T-cell (primary cell): ENCODE measurements at regions not wholly inside any gene's neighbourhood (a gene's known extent, or its start where the extent isn't known, plus 50 kb on each side); places are given as distances from the start of the nearest gene placed in this dataset.
"Not testable (repeated sequence)": the region's sequence is repeated elsewhere in the genome, so short reads cannot be mapped to it uniquely, and the experiment has no call there.

ENCODE experiments used
- ATAC-seq, 4 experiments: fragments of 200-7000 bp in 3 of 4; fragments of 150-1000 bp in 1 of 4; cut with Tn5 transposase; replicated peaks in 1 of 4; 1 replicate in 3 of 4; 2 replicates in 1 of 4; pipeline ENCODE4 v1.10.0; 2021; ENCODE audit warnings: moderate library complexity in 3 of 4, mild to moderate bottlenecking in 2 of 4, moderate number of reproducible peaks in 1 of 4
- CTCF ChIA-PET, 2 donors: fragments of 300-600 bp; sonication (Branson Sonifier 250); formaldehyde crosslinking; loops; one replicate each; lab custom pipeline; 2022; ENCODE audit warnings: antibody characterized with exemption in 2 of 2; lab: Charles Lee
- POLR2A ChIA-PET, 2 donors: fragments of 300-600 bp; sonication (Branson Sonifier 250); formaldehyde crosslinking; loops; one replicate each; lab custom pipeline; 2022; ENCODE audit warnings: antibody characterized with exemption in 2 of 2; lab: Charles Lee
- DNase-seq, 35 experiments: peaks; one replicate each; pipeline versions ENCODE4 v3.0.0 to v3.0.0-alpha.2; 2013 to 2023
- H3K27ac ChIP-seq: one replicate; pipeline ENCODE4 v1.5.1; 2013; ENCODE audit warnings: low read length
- H3K27me3 ChIP-seq, 2 experiments: replicated peaks in 1 of 2; 1 replicate in 1 of 2; 2 replicates in 1 of 2; pipeline versions ENCODE4 v1.6.1 to v1.7.0; 2013; ENCODE audit warnings: low read length in 1 of 2, mixed read lengths in 1 of 2; ENCODE audit not compliant: control insufficient read depth in 2 of 2, insufficient read depth in 2 of 2; ENCODE audit errors: extremely low read depth in 1 of 2
- H3K36me3 ChIP-seq, 2 donors: 1 replicate in 1 of 2; 2 replicates in 1 of 2; pipeline versions ENCODE4 v1.6.1 to v1.7.0; 2013; ENCODE audit warnings: low read length in 1 of 2; ENCODE audit not compliant: control insufficient read depth in 2 of 2, insufficient read depth in 1 of 2; ENCODE audit errors: extremely low read depth in 1 of 2
- H3K4me1 ChIP-seq, 2 experiments: 1 replicate in 1 of 2; 2 replicates in 1 of 2; pipeline versions ENCODE4 v1.6.1 to v1.7.0; 2013; ENCODE audit warnings: low read length in 2 of 2, mixed read lengths in 1 of 2; ENCODE audit not compliant: insufficient read depth in 2 of 2, control insufficient read depth in 1 of 2; ENCODE audit errors: extremely low read depth in 1 of 2
- H3K4me3 ChIP-seq, 2 donors: 1 replicate in 1 of 2; 2 replicates in 1 of 2; pipeline versions ENCODE4 v1.5.1 to v1.7.0; 2013; ENCODE audit warnings: mild to moderate bottlenecking in 2 of 2, low read length in 1 of 2, moderate library complexity in 1 of 2; ENCODE audit not compliant: control insufficient read depth in 1 of 2; ENCODE audit errors: extremely low read depth in 1 of 2
- H3K9me3 ChIP-seq: 2 replicates; pipeline ENCODE4 v1.7.0; 2013
- H3K27ac Mint-ChIP-seq, 2 donors: one replicate each; pipeline ENCODE4 v1.8.0; 2020 to 2021; ENCODE audit warnings: mild to moderate bottlenecking in 2 of 2, mixed read lengths in 2 of 2
- H3K27me3 Mint-ChIP-seq, 2 donors: one replicate each; pipeline ENCODE4 v1.8.0; 2021 to 2022; ENCODE audit warnings: mixed read lengths in 2 of 2
- H3K36me3 Mint-ChIP-seq: one replicate; pipeline ENCODE4 v1.8.0; 2021; ENCODE audit warnings: mixed read lengths
- H3K4me1 Mint-ChIP-seq, 3 donors: one replicate each; pipeline ENCODE4 v1.8.0; 2020 to 2022; ENCODE audit warnings: mixed read lengths in 3 of 3, mild to moderate bottlenecking in 1 of 3
- H3K4me3 Mint-ChIP-seq, 3 donors: one replicate each; pipeline ENCODE4 v1.8.0; 2020 to 2022; ENCODE audit warnings: mild to moderate bottlenecking in 3 of 3, mixed read lengths in 3 of 3, moderate library complexity in 3 of 3
- H3K9me3 Mint-ChIP-seq, 3 donors: one replicate each; pipeline ENCODE4 v1.8.0; 2020 to 2022; ENCODE audit warnings: mixed read lengths in 3 of 3
- WGBS: methylation state at CpG from one replicate; pipeline ENCODE4 v1.1.5; 2013; ENCODE audit warnings: missing lambda C conversion rate; ENCODE audit not compliant: insufficient coverage; 5-methylcytosine and 5-hydroxymethylcytosine counted together

GRCh38 chr18:60905699-60906098 is 427.5 kb upstream of the CDH20 start:
- H3K36me3 ChIP-seq: no peaks in the 10 kb centered on the region
- Mint-ChIP-seq H3K36me3 (no peaks in the 10 kb centered on the region), H3K27ac (no peak overlapping the region), H3K4me1 (no peaks in the 10 kb centered on the region), H3K9me3 (peaks cover 5 to 18% (median 15%) of the 10 kb centered on the region in 3 donors), H3K27me3 (no peaks in the 10 kb centered on the region), H3K4me3 (no peak overlapping the region)
- H3K9me3 ChIP-seq: no peaks in the 10 kb centered on the region
- no peak overlapping the region for H3K27ac ChIP-seq
- WGBS: no CpG with 5 or more reads among the region's 3 CpGs
- ChIA-PET CTCF (no interaction called here), POLR2A (no interaction called here)
- no peak overlapping the region for H3K4me3 ChIP-seq
- no peaks in the 10 kb centered on the region for H3K27me3 ChIP-seq
- no peak for DNase-seq
- H3K4me1 ChIP-seq: no peaks in the 10 kb centered on the region
- no peak for ATAC-seq

DNA sequence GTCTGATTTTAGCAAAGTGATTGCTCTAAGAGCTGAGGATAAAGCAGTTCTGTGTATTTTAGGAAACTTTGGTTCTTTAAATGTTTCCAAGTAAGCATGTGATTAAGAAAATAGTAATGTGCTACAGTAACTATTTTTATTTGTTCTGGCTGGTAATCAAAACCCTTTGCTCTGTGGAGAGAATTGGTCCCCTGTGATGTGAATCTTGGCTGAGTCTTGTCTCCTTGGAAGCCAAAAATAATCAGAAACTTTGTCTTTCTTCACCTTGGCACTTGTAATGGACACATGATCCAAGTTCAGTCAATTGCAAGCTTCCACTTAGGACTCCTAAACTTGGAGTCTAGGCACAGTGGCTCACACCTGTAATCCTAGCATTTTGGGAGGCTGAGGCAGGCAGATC is 422.7 kb upstream of the CDH20 start:
- no peak overlapping the region for H3K4me3 ChIP-seq
- DNase-seq (no peak), ATAC-seq (no peak)
- no peak overlapping the region for H3K4me3 Mint-ChIP-seq
- no peaks in the 10 kb centered on the region for H3K4me1 Mint-ChIP-seq
- H3K27me3 ChIP-seq: no peaks in the 10 kb centered on the region
- no peaks in the 10 kb centered on the region for H3K9me3 ChIP-seq
- H3K36me3 ChIP-seq: no peaks in the 10 kb centered on the region
- H3K27ac ChIP-seq: no peak overlapping the region
- no peaks in the 10 kb centered on the region for H3K4me1 ChIP-seq
- H3K27me3 Mint-ChIP-seq: no peaks in the 10 kb centered on the region
- H3K36me3 Mint-ChIP-seq: no peaks in the 10 kb centered on the region
- ChIA-PET POLR2A (no interaction called here), CTCF (no interaction called here)
- H3K9me3 Mint-ChIP-seq: peaks cover 5 to 13% (median 8%) of the 10 kb centered on the region in 3 donors
- no peak overlapping the region for H3K27ac Mint-ChIP-seq

DNA sequence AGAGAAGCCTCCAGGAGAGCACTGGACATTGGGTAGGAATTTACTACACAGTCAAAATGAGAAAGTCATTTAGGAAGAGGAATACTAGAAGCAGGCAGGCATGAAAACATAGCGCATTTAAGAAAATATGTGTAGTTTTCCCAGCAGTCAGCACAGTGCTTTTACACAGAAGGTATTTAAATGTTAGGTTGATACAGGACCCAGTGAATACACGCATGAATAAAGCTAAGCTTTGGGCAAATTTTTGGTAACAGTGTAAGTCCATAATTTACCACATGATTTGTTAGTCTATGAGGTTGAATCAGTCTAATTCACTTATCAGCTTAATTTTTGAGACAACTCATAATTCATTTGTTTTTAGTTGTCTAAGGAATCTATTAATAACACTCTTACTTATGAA is 421.7 kb upstream of the CDH20 start:
- CTCF ChIA-PET: no interaction called here
- no peak overlapping the region for H3K27ac Mint-ChIP-seq
- Histone ChIP-seq H3K9me3 (no peaks in the 10 kb centered on the region), H3K27ac (no peak overlapping the region), H3K36me3 (no peaks in the 10 kb centered on the region), H3K4me1 (no peaks in the 10 kb centered on the region), H3K27me3 (no peaks in the 10 kb centered on the region), H3K4me3 (no peak overlapping the region)
- H3K36me3 Mint-ChIP-seq: no peaks in the 10 kb centered on the region
- no peaks in the 10 kb centered on the region for H3K4me1 Mint-ChIP-seq
- ATAC-seq: no peak
- no peak overlapping the region for H3K4me3 Mint-ChIP-seq
- DNase-seq: no peak
- no peaks in the 10 kb centered on the region for H3K27me3 Mint-ChIP-seq
- H3K9me3 Mint-ChIP-seq: peaks cover 0 to 8% (median 7%) of the 10 kb centered on the region in 3 donors
- POLR2A ChIA-PET: no interaction called here
- 100% methylated on average over 1 of the region's 2 CpGs for WGBS

- ATAC-seq (no peak), DNase-seq (no peak)
- Histone ChIP-seq H3K9me3 (no peaks in the 10 kb centered on the region), H3K4me3 (no peak overlapping the region), H3K27me3 (no peaks in the 10 kb centered on the region), H3K4me1 (no peaks in the 10 kb centered on the region), H3K36me3 (no peaks in the 10 kb centered on the region), H3K27ac (no peak overlapping the region)
- POLR2A ChIA-PET: no interaction called here
- H3K9me3 Mint-ChIP-seq: peaks cover 3 to 12% (median 8%) of the 10 kb centered on the region in 3 donors
- no peaks in the 10 kb centered on the region for H3K4me1 Mint-ChIP-seq
- WGBS: no CpG with 5 or more reads among the region's 2 CpGs
- H3K27me3 Mint-ChIP-seq: no peaks in the 10 kb centered on the region
- no peaks in the 10 kb centered on the region for H3K36me3 Mint-ChIP-seq
- H3K27ac Mint-ChIP-seq: no peak overlapping the region
- H3K4me3 Mint-ChIP-seq: no peak overlapping the region
- CTCF ChIA-PET: no interaction called here
These were observed 418.1 kb upstream of the CDH20 start for GRCh38 chr18:60915160-60915559.

GRCh38 chr18:60918862-60919261 is 414.4 kb upstream of the CDH20 start:
- no CpG with 5 or more reads among the region's 4 CpGs for WGBS
- H3K4me1 Mint-ChIP-seq, H3K27ac Mint-ChIP-seq, H3K27ac ChIP-seq, H3K4me1 ChIP-seq, ATAC-seq, H3K27me3 Mint-ChIP-seq, CTCF ChIA-PET, H3K4me3 ChIP-seq, H3K4me3 Mint-ChIP-seq, H3K36me3 ChIP-seq, H3K27me3 ChIP-seq, DNase-seq, H3K36me3 Mint-ChIP-seq, POLR2A ChIA-PET, H3K9me3 ChIP-seq: not testable (repeated sequence)
- H3K9me3 Mint-ChIP-seq: peaks cover 2 to 13% (median 12%) of the 10 kb centered on the region in 3 donors

DNA sequence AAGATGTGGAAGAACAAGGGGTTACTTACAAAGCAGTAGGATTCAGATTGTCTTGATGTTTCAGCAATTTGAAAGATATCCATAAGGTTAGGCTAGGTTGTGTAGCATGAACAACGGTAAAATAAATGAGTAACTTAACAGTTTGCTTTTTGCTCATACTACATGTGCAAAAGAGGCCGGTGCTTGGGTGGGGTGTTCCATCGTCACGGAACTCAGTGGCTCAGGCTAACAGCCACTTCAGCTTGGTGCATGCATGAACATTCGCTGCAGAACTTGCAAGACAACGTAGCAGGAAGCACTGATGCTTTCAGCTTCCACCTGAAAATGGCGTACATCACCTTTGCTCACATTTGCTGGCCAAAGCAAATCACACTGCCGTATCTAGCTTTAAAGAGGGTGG is 407.3 kb upstream of the CDH20 start:
- H3K4me1 Mint-ChIP-seq: no peaks in the 10 kb centered on the region
- H3K36me3 Mint-ChIP-seq: no peaks in the 10 kb centered on the region
- no peak for ATAC-seq
- 94% methylated on average over 8 of the region's 8 CpGs for WGBS
- Histone ChIP-seq H3K9me3 (no peaks in the 10 kb centered on the region), H3K27ac (no peak overlapping the region), H3K4me3 (no peak overlapping the region), H3K27me3 (no peaks in the 10 kb centered on the region), H3K4me1 (no peaks in the 10 kb centered on the region), H3K36me3 (no peaks in the 10 kb centered on the region)
- POLR2A ChIA-PET: no interaction called here
- CTCF ChIA-PET: no interaction called here
- peaks cover 10 to 13% (median 13%) of the 10 kb centered on the region in 3 donors for H3K9me3 Mint-ChIP-seq
- DNase-seq: no peak
- H3K27me3 Mint-ChIP-seq: no peaks in the 10 kb centered on the region
- H3K27ac Mint-ChIP-seq: no peak overlapping the region
- H3K4me3 Mint-ChIP-seq: no peak overlapping the region

- H3K9me3 ChIP-seq: no peaks in the 10 kb centered on the region
- CTCF ChIA-PET: no interaction called here
These were observed 403.3 kb upstream of the CDH20 start for GRCh38 chr18:60929966-60930365.

More at GRCh38 chr18:60929966-60930365, 403.3 kb upstream of the CDH20 start:
- Histone ChIP-seq H3K4me3 (no peak overlapping the region), H3K36me3 (no peaks in the 10 kb centered on the region), H3K27ac (no peak overlapping the region), H3K27me3 (no peaks in the 10 kb centered on the region), H3K4me1 (no peaks in the 10 kb centered on the region)
- 57% methylated on average over 3 of the region's 3 CpGs for WGBS
- ATAC-seq (no peak), DNase-seq (no peak)
- POLR2A ChIA-PET: no interaction called here
- Mint-ChIP-seq H3K27me3 (no peaks in the 10 kb centered on the region), H3K36me3 (no peaks in the 10 kb centered on the region), H3K4me1 (no peaks in the 10 kb centered on the region), H3K4me3 (no peak overlapping the region), H3K27ac (no peak overlapping the region), H3K9me3 (peaks cover 14 to 20% (median 16%) of the 10 kb centered on the region in 3 donors)
